ENCODE measurements at regions not wholly inside any gene's neighbourhood (a gene's known extent, or its start where the extent isn't known, plus 50 kb on each side); places are given as distances from the start of the nearest gene placed in this dataset.

DNA sequence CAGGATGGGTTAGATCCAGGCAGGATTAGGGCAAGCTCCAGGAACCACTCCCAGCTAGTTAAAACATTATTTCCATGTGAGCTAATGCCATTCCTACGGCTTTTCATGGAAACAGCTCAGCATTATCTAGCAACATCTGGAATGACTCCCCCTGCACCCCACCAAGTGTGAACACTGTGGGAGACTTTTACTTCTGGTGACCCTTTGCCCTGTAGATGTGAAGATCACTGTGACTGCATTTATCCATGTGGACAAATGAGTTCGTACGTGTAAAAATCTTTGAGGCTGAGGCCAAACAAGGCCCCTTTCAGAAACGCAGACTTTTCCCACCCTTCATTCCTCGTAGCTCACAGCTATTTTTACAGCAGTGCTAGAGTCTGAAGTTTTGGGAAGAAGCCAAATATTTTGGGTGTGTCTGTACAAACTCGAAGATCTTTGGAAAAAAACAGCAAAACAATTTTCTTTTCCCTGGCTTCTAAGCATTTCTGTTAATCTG lies 221.8 kb upstream of the SOX4 start:
- no peaks in the 10 kb centered on the region for H3K79me2 ChIP-seq (ENCODE audit: insufficient read depth, low read depth)
- no peaks in the 10 kb centered on the region for H3K27me3 ChIP-seq (ENCODE audit: insufficient read depth, low read depth)
- TF ChIP-seq, protein P1, sequence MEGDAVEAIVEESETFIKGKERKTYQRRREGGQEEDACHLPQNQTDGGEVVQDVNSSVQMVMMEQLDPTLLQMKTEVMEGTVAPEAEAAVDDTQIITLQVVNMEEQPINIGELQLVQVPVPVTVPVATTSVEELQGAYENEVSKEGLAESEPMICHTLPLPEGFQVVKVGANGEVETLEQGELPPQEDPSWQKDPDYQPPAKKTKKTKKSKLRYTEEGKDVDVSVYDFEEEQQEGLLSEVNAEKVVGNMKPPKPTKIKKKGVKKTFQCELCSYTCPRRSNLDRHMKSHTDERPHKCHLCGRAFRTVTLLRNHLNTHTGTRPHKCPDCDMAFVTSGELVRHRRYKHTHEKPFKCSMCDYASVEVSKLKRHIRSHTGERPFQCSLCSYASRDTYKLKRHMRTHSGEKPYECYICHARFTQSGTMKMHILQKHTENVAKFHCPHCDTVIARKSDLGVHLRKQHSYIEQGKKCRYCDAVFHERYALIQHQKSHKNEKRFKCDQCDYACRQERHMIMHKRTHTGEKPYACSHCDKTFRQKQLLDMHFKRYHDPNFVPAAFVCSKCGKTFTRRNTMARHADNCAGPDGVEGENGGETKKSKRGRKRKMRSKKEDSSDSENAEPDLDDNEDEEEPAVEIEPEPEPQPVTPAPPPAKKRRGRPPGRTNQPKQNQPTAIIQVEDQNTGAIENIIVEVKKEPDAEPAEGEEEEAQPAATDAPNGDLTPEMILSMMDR (conservative IDR thresholded peaks at IDR 0.05; ENCODE audit: low read depth, low read length), result no peak
- H3K9ac ChIP-seq, result no peak overlapping the region
- H4K20me1 ChIP-seq (ENCODE audit: insufficient read depth), result no peaks in the 10 kb centered on the region
- H3K36me3 ChIP-seq (ENCODE audit: insufficient read depth), result no peaks in the 10 kb centered on the region
- H3K27ac ChIP-seq, result no peak overlapping the region
- H2AFZ ChIP-seq (ENCODE audit: low read depth), result no peak overlapping the region
- no peaks in the 10 kb centered on the region for H3K4me1 ChIP-seq (ENCODE audit: low read depth, poor library complexity, severe bottlenecking)
- H3K4me3 ChIP-seq (IDR thresholded peaks at IDR 0.05; ENCODE audit: insufficient read depth, low read depth, low read length), result no peak overlapping the region
- H3K4me2 ChIP-seq, result no peak overlapping the region

DNA sequence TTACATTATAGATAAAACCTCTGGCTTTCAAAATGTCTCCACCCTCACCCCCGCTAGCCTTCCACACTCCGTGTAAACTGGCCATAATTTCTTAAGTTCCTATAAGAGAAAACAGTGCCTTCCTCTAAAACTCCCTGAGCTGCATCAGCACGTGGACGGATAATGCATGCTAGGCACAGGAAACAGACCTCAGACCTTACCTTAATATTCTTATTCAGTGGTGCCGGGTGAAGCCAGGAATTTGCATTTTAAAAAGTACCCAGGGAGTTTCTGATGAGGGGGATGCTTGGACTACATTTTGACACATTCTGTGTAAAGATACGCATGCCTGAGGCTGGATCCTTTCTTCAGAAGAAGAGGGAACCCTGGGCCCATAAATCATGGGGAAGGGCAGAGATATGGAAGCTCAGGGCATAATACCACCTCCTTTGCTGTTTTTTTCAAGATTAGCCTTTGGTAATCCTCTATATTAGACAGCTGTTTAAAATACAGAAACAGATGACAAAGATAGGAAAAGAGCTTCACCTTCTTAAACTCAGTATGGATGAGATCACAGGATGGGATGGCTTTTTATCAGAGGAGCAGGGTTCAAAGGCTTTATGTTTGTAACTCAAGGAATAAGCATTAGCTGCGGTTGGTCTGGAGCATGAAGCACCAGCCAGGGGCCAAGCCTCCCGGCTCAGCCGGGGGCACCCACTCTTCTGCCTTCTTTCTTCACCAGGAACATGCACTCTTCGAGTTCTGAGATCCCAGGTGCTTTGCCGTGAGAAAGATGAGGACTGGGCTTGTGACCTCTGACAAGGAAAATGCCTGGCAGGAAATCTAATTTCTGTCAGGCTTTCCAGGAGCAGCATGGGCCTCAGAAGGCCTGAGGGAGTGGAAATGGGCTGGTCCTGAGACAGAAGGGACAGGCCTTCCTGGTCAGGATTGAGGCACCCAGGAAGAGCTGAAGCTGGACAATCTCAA lies 218.1 kb upstream of the SOX4 start:
- TF ChIP-seq, protein P1 (conservative IDR thresholded peaks at IDR 0.05; ENCODE audit: low read depth, low read length), result no peak
- H3K36me3 ChIP-seq (ENCODE audit: insufficient read depth), result no peaks in the 10 kb centered on the region

DNA sequence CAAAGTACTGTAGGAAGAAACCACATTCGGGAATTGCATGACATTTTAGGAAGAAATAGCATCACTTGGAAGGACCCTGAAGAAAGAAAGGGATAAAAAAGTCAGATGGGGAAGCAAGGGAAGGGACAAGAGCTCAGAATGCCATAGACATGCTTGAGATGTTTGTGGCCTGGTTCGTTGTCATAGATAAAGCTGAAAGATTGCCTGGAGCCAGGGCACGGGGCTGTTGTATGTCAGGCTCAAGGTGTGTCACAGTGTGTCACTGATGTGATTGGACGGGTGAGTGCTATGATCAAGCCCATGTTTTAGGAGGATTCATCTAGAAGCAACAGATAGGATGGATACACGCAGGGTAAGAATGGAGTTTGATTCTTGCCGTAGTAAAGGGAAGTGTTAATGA lies 216.2 kb upstream of the SOX4 start:
- H4K20me1 ChIP-seq (ENCODE audit: insufficient read depth), result no peaks in the 10 kb centered on the region
- no peak overlapping the region for H3K9ac ChIP-seq
- no peaks in the 10 kb centered on the region for H3K79me2 ChIP-seq (ENCODE audit: insufficient read depth, low read depth)
- H2AFZ ChIP-seq (ENCODE audit: low read depth), result no peak overlapping the region
- no peaks in the 10 kb centered on the region for H3K36me3 ChIP-seq (ENCODE audit: insufficient read depth)
- no peak overlapping the region for H3K4me2 ChIP-seq
- no peaks in the 10 kb centered on the region for H3K27me3 ChIP-seq (ENCODE audit: insufficient read depth, low read depth)
- TF ChIP-seq, protein P1 (conservative IDR thresholded peaks at IDR 0.05; ENCODE audit: low read depth, low read length), result no peak
- H3K4me3 ChIP-seq (IDR thresholded peaks at IDR 0.05; ENCODE audit: insufficient read depth, low read depth, low read length), result no peak overlapping the region
- no peaks in the 10 kb centered on the region for H3K4me1 ChIP-seq (ENCODE audit: low read depth, poor library complexity, severe bottlenecking)
- no peak overlapping the region for H3K27ac ChIP-seq

More for the DNA sequence above, 218.1 kb upstream of the SOX4 start:
- no peaks in the 10 kb centered on the region for H4K20me1 ChIP-seq (ENCODE audit: insufficient read depth)
- H3K4me3 ChIP-seq (IDR thresholded peaks at IDR 0.05; ENCODE audit: insufficient read depth, low read depth, low read length), result no peak overlapping the region
- no peaks in the 10 kb centered on the region for H3K27me3 ChIP-seq (ENCODE audit: insufficient read depth, low read depth)
- H3K9ac ChIP-seq, result no peak overlapping the region
- H3K27ac ChIP-seq, result no peak overlapping the region
- H3K4me1 ChIP-seq (ENCODE audit: low read depth, poor library complexity, severe bottlenecking), result no peaks in the 10 kb centered on the region
- no peak overlapping the region for H2AFZ ChIP-seq (ENCODE audit: low read depth)
- H3K79me2 ChIP-seq (ENCODE audit: insufficient read depth, low read depth), result no peaks in the 10 kb centered on the region
- no peak overlapping the region for H3K4me2 ChIP-seq

DNA sequence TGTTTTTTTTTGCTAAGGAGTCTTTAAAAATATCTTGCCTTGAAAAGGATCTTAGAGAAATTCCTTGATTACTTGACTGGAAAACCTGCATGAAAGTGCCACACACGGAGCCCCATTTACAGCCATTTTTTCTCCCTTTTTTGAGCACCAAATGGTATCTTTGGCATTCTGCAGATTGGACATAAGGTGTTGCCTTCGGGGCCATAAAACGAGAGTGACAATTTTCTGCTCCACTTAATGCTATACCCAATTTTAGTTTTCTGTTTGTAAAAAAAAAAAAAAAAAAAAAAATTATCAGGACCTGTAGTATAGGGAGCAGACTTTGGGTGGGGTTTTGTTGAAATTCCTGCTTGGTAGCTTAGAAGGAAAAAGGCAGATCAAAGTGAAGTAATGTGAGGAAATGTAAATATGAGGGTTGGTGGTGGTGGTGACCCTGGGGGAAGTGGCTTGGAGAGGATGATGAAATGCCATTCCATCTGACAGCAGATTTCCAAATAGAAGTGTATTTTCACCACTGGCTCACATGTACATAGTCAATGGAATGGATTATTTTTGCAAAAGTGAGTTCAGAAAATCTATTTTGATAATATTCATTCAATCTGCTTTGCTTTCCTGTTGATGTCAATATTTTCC lies 212.1 kb upstream of the SOX4 start:
- no peak overlapping the region for H3K4me2 ChIP-seq
- no peak overlapping the region for H2AFZ ChIP-seq (ENCODE audit: low read depth)
- TF ChIP-seq, protein P1 (conservative IDR thresholded peaks at IDR 0.05; ENCODE audit: low read depth, low read length), result no peak
- no peaks in the 10 kb centered on the region for H3K79me2 ChIP-seq (ENCODE audit: insufficient read depth, low read depth)
- H3K27me3 ChIP-seq (ENCODE audit: insufficient read depth, low read depth), result no peaks in the 10 kb centered on the region
- no peaks in the 10 kb centered on the region for H3K4me1 ChIP-seq (ENCODE audit: low read depth, poor library complexity, severe bottlenecking)
- no peaks in the 10 kb centered on the region for H3K36me3 ChIP-seq (ENCODE audit: insufficient read depth)
- no peaks in the 10 kb centered on the region for H4K20me1 ChIP-seq (ENCODE audit: insufficient read depth)
- no peak overlapping the region for H3K27ac ChIP-seq
- no peak overlapping the region for H3K4me3 ChIP-seq (IDR thresholded peaks at IDR 0.05; ENCODE audit: insufficient read depth, low read depth, low read length)
- no peak overlapping the region for H3K9ac ChIP-seq

Data from KMS-11 (cell line).